ENCODE measurements at regions not wholly inside any gene's neighbourhood (a gene's known extent, or its start where the extent isn't known, plus 50 kb on each side); places are given as distances from the start of the nearest gene placed in this dataset.

DNA sequence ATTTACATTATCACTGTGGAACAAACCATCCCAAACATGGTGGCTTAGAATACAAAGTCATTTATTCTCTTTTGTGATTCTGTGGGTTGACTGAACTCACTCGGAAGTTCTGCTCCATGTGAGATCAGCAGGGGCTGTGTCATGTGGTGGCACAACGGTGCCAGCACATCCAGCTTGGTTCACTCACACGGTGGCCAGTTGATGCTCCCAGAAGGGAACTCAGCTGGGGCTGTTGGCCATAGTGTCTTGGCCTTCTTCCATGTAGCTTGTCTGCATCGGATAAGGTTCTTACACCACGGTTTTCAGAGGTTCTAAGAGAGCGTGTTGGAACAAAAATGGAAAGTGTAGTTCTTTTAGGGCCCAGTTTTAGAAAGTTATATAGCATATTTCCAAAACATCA lies 312.7 kb downstream of the DMRT2 start:
- TF ChIP-seq GATA2 (IDR thresholded peaks at IDR 0.05; ENCODE audit: low read depth, low read length) = no peak
- no peak for TF ChIP-seq GATA3 (IDR thresholded peaks at IDR 0.05; ENCODE audit: low read depth, low read length)

DNA sequence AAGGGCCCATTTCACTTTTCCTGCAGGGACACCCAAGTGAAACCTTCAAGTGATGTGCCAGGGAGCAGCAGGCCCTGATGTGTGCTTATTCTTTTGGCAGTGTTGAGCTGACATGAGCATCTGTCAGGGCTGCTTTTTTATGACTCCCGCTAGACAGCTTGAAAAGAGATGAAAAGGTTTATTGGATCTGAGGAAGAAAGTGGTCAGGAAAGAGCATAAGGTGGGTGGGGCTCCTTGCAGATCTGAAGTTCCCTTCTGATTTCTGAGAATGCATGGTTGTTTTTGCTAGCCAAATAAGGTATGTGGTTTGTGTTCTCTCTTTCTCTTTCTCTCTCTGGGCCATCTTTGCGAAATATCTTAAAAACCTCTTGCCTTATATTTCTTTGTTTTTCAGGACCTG lies 316.1 kb downstream of the DMRT2 start:
- TF ChIP-seq GATA3 (IDR thresholded peaks at IDR 0.05; ENCODE audit: low read depth, low read length) (no peak), GATA2 (IDR thresholded peaks at IDR 0.05; ENCODE audit: low read depth, low read length) (no peak)

GRCh38 chr9:1369297-1369696 lies 319.1 kb downstream of the DMRT2 start:
- TF ChIP-seq GATA3 (IDR thresholded peaks at IDR 0.05; ENCODE audit: low read depth, low read length) = no peak
- TF ChIP-seq GATA2 (IDR thresholded peaks at IDR 0.05; ENCODE audit: low read depth, low read length) = no peak

DNA sequence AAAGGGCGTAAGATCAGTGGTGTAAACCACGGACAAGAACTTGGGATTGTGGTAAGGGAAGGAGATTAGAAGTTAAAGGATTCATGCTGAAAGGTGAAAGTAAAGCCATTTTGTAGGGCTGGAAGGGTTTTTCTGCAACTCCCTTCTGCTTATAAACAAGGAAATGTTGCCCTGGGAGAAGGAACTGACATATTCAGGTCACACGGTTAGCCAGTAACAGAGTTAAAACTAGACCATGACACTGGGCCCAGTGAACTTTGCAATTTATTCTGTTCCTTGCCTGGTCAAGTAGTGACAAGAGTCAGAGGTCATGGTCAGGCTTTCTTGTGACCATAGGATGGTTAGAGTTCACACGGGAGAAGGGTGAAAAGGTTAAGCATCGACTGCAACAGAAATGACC lies 323.3 kb downstream of the DMRT2 start:
- TF ChIP-seq GATA2 (IDR thresholded peaks at IDR 0.05; ENCODE audit: low read depth, low read length) (no peak), GATA3 (IDR thresholded peaks at IDR 0.05; ENCODE audit: low read depth, low read length) (no peak)

DNA sequence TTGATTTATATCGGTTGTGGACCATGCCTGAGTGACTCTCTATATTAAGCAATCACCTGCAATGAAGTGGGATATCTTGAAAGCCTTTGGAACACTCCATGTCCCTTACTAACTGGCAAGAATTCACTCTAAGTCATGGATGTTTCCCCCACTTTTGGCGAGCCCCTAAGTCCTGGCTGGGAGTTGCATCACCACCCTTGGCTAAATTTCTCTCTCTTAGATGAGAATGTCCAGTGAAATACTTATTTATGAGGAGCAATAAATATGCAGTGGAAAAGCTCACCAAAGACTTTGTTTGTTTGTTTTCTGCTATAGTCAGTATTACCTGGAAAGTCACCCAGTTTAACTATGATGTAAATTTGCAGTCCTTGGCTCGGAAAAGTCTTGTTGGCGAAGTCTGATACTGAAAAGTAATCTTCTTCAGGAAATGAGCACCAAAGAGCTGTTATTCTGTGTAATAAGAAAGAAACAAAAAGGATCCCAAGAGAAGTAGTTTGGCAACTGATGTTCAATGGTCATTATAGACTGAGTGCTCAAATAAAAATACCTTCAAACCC lies 333.8 kb downstream of the DMRT2 start:
- TF ChIP-seq GATA3 (IDR thresholded peaks at IDR 0.05; ENCODE audit: low read depth, low read length) (no peak), GATA2 (IDR thresholded peaks at IDR 0.05; ENCODE audit: low read depth, low read length) (no peak)

DNA sequence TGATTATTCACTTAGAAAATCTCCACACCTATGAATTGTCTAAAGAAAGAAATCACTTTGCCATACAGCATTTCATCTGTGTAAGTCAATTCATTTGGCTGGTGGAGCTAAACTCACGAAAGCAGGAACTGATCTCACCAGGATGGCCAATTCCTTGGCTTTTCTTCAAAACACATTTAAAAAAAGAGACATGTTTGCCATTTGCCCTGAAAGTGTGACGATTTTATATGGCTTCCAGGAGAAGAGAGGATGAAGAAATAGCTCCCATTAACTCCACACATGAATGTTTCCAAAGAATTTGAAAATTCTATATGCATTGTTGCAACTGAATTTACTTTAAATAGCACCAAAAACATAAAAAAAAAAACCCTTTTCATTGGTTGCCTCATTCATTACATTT lies 334.7 kb downstream of the DMRT2 start:
- TF ChIP-seq GATA3 (IDR thresholded peaks at IDR 0.05; ENCODE audit: low read depth, low read length) (no peak), GATA2 (IDR thresholded peaks at IDR 0.05; ENCODE audit: low read depth, low read length) (no peak)

- TF ChIP-seq GATA2 (IDR thresholded peaks at IDR 0.05; ENCODE audit: low read depth, low read length) (no peak), GATA3 (IDR thresholded peaks at IDR 0.05; ENCODE audit: low read depth, low read length) (no peak)
Observed at GRCh38 chr9:1386420-1386819, 336.3 kb downstream of the DMRT2 start.

- no peak for TF ChIP-seq GATA2 (IDR thresholded peaks at IDR 0.05; ENCODE audit: low read depth, low read length)
- no peak for TF ChIP-seq GATA3 (IDR thresholded peaks at IDR 0.05; ENCODE audit: low read depth, low read length)
Observed at GRCh38 chr9:1388216-1388615, 338.1 kb downstream of the DMRT2 start.

DNA sequence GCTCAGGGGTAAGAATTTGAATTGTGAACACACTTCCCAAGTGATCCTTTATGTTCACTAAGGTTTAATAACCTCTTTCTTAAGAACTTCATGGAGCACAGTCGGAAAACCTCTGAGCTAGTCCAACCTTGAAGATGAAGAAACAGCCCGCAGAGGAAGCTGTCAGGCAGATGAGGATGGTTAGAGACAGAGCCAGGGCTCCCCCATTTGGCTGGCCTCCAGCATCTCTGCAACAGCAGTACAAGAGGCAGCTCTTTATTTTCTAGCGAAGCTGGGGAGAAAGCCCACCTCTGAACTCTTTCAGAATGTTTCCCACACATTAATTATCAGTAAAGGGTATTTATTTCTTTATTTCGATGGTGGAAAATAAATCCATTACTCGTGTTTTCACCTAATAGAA lies 350.8 kb downstream of the DMRT2 start:
- TF ChIP-seq GATA3 (IDR thresholded peaks at IDR 0.05; ENCODE audit: low read depth, low read length) (no peak), GATA2 (IDR thresholded peaks at IDR 0.05; ENCODE audit: low read depth, low read length) (no peak)

GRCh38 chr9:1404940-1405339 lies 354.8 kb downstream of the DMRT2 start:
- TF ChIP-seq GATA2 (IDR thresholded peaks at IDR 0.05; ENCODE audit: low read depth, low read length) = no peak

DNA sequence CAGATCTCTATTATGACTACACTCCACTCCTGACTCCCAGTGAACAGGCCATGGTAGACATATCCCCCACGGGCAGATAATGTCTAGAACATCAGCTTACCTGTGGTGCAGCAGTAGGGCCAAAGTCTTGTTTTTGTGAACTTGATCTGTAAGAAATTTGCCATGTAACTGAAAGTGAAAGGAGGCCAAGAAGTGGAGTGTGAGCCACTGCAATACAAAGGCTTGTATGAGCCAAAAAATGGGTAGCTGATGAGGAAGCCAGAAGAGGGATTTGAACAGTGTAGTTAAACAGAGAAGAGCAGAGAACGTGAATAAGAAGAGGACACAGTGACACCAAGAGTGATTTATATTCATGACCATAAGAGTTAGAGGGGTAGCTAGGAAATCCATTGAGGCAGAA lies 361.7 kb downstream of the DMRT2 start:
- TF ChIP-seq GATA3 (IDR thresholded peaks at IDR 0.05; ENCODE audit: low read depth, low read length) (no peak), GATA2 (IDR thresholded peaks at IDR 0.05; ENCODE audit: low read depth, low read length) (no peak)

GRCh38 chr9:1414711-1415131 lies 364.6 kb downstream of the DMRT2 start:
- no peak for TF ChIP-seq GATA2 (IDR thresholded peaks at IDR 0.05; ENCODE audit: low read depth, low read length)

GRCh38 chr9:1415146-1415545 lies 365.0 kb downstream of the DMRT2 start:
- TF ChIP-seq GATA3 (IDR thresholded peaks at IDR 0.05; ENCODE audit: low read depth, low read length) = no peak
- no peak for TF ChIP-seq GATA2 (IDR thresholded peaks at IDR 0.05; ENCODE audit: low read depth, low read length)

DNA sequence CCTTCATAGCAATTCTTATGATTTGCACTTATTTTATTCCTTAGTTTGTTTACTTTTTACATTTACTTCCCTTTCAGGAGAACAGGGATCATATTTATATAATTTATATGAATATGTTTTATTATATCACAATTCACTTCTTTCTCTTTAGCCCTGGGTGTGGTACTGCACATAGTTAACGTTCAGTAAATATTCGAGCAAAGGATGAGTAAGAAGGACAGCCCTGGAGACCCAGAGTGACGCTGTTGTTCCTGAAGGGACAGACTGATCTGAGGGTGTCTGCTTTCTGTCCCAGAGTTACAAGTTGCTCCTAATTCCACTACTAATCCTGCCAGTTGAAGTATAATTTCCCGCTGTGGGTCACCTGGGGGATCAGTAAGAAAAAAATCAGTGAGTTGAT lies 366.1 kb downstream of the DMRT2 start:
- TF ChIP-seq GATA2 (IDR thresholded peaks at IDR 0.05; ENCODE audit: low read depth, low read length) = no peak
- no peak for TF ChIP-seq GATA3 (IDR thresholded peaks at IDR 0.05; ENCODE audit: low read depth, low read length)

DNA sequence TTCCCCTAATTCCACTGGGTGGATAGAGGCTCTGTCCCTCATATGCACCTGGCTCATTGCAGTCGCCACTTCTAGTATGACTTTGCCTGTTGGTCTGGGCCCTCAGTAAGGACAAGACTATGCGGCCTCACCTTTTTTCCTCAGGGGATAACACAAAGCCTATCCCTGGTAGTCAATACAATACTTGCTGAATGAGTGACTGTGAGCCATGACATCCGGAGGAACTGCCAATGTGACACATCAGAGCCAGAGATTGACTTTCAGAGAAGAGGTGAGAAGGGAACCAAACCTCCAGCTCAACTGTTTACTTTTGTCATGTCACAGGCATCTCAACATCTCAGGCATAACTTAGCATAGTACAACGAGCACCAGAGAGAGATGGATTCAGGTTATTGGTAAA lies 371.3 kb downstream of the DMRT2 start:
- TF ChIP-seq GATA3 (IDR thresholded peaks at IDR 0.05; ENCODE audit: low read depth, low read length) = no peak
- TF ChIP-seq GATA2 (IDR thresholded peaks at IDR 0.05; ENCODE audit: low read depth, low read length) = no peak

DNA sequence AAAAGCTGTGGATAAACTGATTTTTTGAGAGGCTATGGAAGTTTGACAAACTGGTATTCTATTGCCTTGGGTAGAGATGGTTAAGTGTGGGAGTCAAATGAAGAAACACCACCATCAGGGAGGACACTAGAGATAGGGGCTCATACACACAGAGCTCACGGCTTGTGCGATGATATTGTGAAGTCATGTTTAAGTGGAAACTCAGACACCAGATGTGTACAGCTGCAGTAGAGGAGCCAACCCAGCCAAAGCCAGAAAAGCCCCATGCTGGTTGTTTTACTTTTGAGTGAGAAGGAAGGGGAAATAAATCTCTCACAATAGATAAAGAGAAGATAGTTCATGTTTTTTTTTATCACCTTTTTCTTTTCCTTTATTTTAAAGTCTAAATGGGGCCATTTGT lies 377.7 kb downstream of the DMRT2 start:
- TF ChIP-seq GATA3 (IDR thresholded peaks at IDR 0.05; ENCODE audit: low read depth, low read length) (no peak), GATA2 (IDR thresholded peaks at IDR 0.05; ENCODE audit: low read depth, low read length) (no peak)
